ENCODE measurements at regions not wholly inside any gene's neighbourhood (a gene's known extent, or its start where the extent isn't known, plus 50 kb on each side); places are given as distances from the start of the nearest gene placed in this dataset.

DNA sequence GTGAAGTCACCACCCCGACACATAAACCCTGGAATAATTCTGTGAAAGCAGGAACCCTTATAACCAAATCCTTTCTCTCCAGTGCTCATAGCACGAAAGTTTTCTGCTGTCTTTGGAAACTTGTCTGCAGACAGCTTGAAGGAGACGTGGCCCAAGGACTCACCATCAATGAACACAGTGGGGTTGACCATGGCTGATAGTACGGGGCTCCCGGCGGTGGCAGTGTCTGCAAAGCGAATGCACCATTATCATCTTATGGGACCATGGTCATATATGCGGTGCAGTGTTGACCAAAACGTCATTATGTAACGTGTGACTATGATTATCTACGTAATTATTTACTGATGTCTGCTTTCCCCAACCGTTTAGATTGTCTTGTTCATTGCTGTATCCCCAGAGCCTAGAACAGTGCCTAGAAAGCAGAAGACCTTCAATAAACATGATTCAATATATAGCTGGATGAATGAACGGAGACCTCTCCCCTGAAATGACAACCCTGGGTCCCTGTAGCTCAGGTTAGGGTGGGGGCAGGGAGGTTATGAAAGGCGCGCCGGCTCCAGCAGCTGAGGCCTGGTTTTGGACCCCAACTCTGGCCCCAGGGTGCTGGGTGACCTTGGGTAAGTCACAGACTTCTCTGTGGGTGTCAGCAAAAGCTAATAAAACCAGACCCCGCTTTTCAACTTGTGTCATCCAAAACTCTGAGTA is 128.4 kb upstream of the ZBTB40 start:
- TF ChIP-seq POLR2AphosphoS5 (IDR thresholded peaks at IDR 0.05; ENCODE audit: borderline replicate concordance, low read depth, low read length) (no peak), EZH2 (IDR thresholded peaks at IDR 0.05) (no peak)
